Naive thymus-derived CD8-positive, alpha-beta T cell (primary cell): ENCODE measurements at regions not wholly inside any gene's neighbourhood (a gene's known extent, or its start where the extent isn't known, plus 50 kb on each side); places are given as distances from the start of the nearest gene placed in this dataset.
A peak's percentile ranks its signal among the peaks of the same experiment; 100 is the strongest.

Experiments
- ATAC-seq, 2 donors: fragments of 150-1000 bp; cut with Tn5 transposase in 1 of 2; sonication (Bioruptor Pico), chemical (Tn5 transposase) in 1 of 2; 1 replicate in 1 of 2; 2 replicates in 1 of 2; pipeline ENCODE4 v1.10.0; 2021; ENCODE audit warnings: mild to moderate bottlenecking in 2 of 2, moderate library complexity in 2 of 2
- POLR2A ChIA-PET: fragments of 350-600 bp; sonication (Branson Sonifier 250); formaldehyde crosslinking; loops from one replicate; lab custom pipeline; 2021; ENCODE audit warnings: antibody characterized with exemption; lab: Charles Lee
- DNase-seq, 10 donors: peaks; one replicate each; pipeline versions ENCODE4 v3.0.0 to v3.0.0-alpha.2; 2020 to 2022
- H3K27ac Mint-ChIP-seq, 10 donors: one replicate each; pipeline ENCODE4 v1.8.0; 2020 to 2022; ENCODE audit warnings: mild to moderate bottlenecking in 10 of 10, mixed read lengths in 10 of 10, moderate library complexity in 4 of 10, inconsistent platforms in 1 of 10
- H3K27me3 Mint-ChIP-seq, 5 donors: one replicate each; pipeline ENCODE4 v1.8.0; 2021 to 2022; ENCODE audit warnings: mixed read lengths in 5 of 5
- H3K36me3 Mint-ChIP-seq, 3 donors: one replicate each; pipeline ENCODE4 v1.8.0; 2020 to 2022; ENCODE audit warnings: mixed read lengths in 3 of 3, mild to moderate bottlenecking in 2 of 3, inconsistent platforms in 1 of 3
- H3K4me1 Mint-ChIP-seq, 4 donors: one replicate each; pipeline ENCODE4 v1.8.0; 2021 to 2022; ENCODE audit warnings: mixed read lengths in 4 of 4
- H3K4me3 Mint-ChIP-seq, 10 donors: one replicate each; pipeline ENCODE4 v1.8.0; 2020 to 2022; ENCODE audit warnings: mild to moderate bottlenecking in 10 of 10, mixed read lengths in 10 of 10, moderate library complexity in 6 of 10, inconsistent platforms in 1 of 10
- H3K9me3 Mint-ChIP-seq, 9 donors: one replicate each; pipeline ENCODE4 v1.8.0; 2020 to 2022; ENCODE audit warnings: mixed read lengths in 9 of 9, mild to moderate bottlenecking in 3 of 9, inconsistent platforms in 1 of 9, moderate library complexity in 1 of 9

DNA sequence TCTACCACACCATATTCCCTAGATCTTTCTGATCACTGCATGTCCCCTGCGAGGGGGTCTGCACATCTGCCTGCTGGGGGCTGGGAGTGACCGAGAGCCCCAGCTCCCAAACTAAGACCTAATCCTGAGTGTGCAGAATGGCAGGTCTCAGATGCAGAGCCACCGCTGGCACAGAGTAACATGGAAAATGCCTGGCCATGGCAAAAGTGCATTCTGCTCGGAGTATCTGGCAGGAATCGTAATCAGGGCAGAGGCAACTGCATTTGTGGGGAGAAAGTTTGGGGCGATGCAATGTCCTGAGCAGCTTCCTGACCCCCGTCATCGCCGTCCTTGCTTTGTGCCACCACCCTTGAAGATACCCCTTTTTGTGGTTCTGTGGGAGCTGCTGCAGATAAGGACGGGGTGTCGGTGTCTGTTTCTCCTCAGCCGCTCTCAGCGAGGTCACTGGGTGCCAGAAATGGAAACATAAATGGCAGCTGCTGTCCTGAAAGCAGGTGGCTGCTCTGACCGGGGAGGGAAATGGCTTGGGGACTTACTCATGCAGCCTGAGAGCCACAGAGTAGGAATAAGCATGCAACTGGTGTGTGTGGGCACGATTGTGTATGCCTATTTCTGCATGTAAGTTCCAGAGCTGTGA, 157.9 kb downstream of the LY86 start:
- no peaks in the 10 kb centered on the region for H3K27me3 Mint-ChIP-seq
- H3K4me1 Mint-ChIP-seq = peaks cover 0 to 14% (median 8%) of the 10 kb centered on the region in 4 donors
- no peak for DNase-seq
- no peaks in the 10 kb centered on the region for H3K36me3 Mint-ChIP-seq
- H3K27ac Mint-ChIP-seq = peak overlapping the region in 1 of 10 donors; percentile 37
- ATAC-seq = no peak
- POLR2A ChIA-PET = no interaction called here
- no peak overlapping the region for H3K4me3 Mint-ChIP-seq
- no peaks in the 10 kb centered on the region for H3K9me3 Mint-ChIP-seq

DNA sequence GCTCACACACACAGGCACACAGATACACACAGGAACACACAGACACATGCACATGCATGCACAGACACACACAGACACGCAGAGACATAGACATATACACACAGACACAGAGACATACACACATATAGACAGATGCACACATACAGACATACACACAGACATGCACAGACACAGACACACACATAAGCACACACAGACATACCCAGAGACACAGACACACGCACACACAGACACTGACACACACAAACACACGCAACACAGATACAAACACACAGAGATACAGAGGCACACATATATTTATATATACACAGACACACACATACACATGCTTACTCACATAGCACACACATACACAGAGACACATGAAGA, 158.4 kb downstream of the LY86 start:
- Mint-ChIP-seq H3K36me3 (no peaks in the 10 kb centered on the region), H3K27me3 (no peaks in the 10 kb centered on the region), H3K4me1 (peaks cover 4 to 19% (median 13%) of the 10 kb centered on the region in 4 donors), H3K4me3 (no peak overlapping the region), H3K9me3 (no peaks in the 10 kb centered on the region), H3K27ac (no peak overlapping the region)
- no peak for DNase-seq
- no peak for ATAC-seq
- POLR2A ChIA-PET = no interaction called here

GRCh38 chr6:6747371-6747770, 158.9 kb downstream of the LY86 start:
- Mint-ChIP-seq H3K36me3 (no peaks in the 10 kb centered on the region), H3K27ac (no peak overlapping the region), H3K9me3 (no peaks in the 10 kb centered on the region), H3K27me3 (no peaks in the 10 kb centered on the region), H3K4me3 (no peak overlapping the region), H3K4me1 (peaks cover 4 to 24% (median 14%) of the 10 kb centered on the region in 4 donors)
- ATAC-seq = no peak
- no peak for DNase-seq
- POLR2A ChIA-PET = no interaction called here

GRCh38 chr6:6748001-6748400, 159.5 kb downstream of the LY86 start:
- POLR2A ChIA-PET = no interaction called here
- Mint-ChIP-seq H3K4me3 (no peak overlapping the region), H3K27ac (no peak overlapping the region), H3K4me1 (peaks cover 4 to 27% (median 13%) of the 10 kb centered on the region in 4 donors), H3K27me3 (no peaks in the 10 kb centered on the region), H3K36me3 (no peaks in the 10 kb centered on the region), H3K9me3 (no peaks in the 10 kb centered on the region)
- ATAC-seq (no peak), DNase-seq (no peak)

GRCh38 chr6:6749702-6750491, 161.4 kb downstream of the LY86 start:
- POLR2A ChIA-PET = interaction anchor here (0.6 kb wide), 1 partner anchor 865 kb away, joined by 4 read pairs; no protein-coding TSS in a partner anchor
- Mint-ChIP-seq H3K27ac (peak overlapping the region in 3 of 10 donors; percentile 21 to 69 (median 61)), H3K27me3 (peaks cover 0 to 3% (median 0%) of the 10 kb centered on the region in 5 donors), H3K4me3 (peak overlapping the region in 3 of 10 donors; percentile 4 to 70 (median 39)), H3K4me1 (peaks cover 4 to 27% (median 13%) of the 10 kb centered on the region in 4 donors), H3K9me3 (no peaks in the 10 kb centered on the region), H3K36me3 (no peaks in the 10 kb centered on the region)
- DNase-seq (no peak), ATAC-seq (no peak)

DNA sequence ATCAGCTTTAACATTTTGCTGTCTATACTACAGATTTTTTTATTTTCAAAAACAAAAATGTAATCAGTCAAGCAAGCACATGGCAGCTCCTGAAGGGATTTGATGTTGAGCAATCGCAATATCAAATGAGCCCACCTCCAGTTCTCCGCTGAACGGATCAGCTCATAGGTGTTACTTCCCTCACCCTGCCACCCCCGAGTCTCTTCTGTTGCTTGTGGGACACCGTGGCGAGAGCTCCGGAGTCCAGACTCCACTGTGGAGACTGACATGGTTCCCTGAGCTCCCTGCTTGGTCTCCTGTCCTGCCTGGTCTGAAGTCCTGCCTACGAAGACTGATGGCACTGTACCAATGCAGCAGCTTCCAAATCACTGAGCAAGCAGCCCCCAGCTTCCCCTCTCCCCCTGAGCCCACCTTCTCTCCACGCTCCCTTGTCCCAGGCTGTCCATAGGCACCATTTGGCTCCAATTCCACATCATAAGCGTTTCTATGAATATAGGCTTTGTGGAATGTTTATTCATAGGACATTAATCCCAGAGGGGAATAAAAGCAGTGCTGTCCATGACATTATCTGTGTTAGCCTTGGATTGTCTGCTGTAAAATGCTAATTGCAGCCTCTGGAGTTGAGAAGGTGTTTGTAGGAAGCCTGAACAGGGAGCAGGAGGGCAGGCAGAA, 162.2 kb downstream of the LY86 start:
- POLR2A ChIA-PET = interaction anchor here (0.6 kb wide), 1 partner anchor 864 kb away, joined by 4 read pairs; no protein-coding TSS in a partner anchor
- no peak for ATAC-seq
- DNase-seq = no peak
- peak overlapping the region in 2 of 10 donors; percentile 13 to 35 for H3K27ac Mint-ChIP-seq
- H3K36me3 Mint-ChIP-seq = no peaks in the 10 kb centered on the region
- no peaks in the 10 kb centered on the region for H3K9me3 Mint-ChIP-seq
- peaks cover 0 to 3% (median 0%) of the 10 kb centered on the region in 5 donors for H3K27me3 Mint-ChIP-seq
- H3K4me3 Mint-ChIP-seq = peak overlapping the region in 1 of 10 donors; percentile 28
- peaks cover 4 to 27% (median 13%) of the 10 kb centered on the region in 4 donors for H3K4me1 Mint-ChIP-seq

GRCh38 chr6:6751266-6751596, 162.7 kb downstream of the LY86 start:
- Mint-ChIP-seq H3K9me3 (no peaks in the 10 kb centered on the region), H3K27me3 (peaks cover 0 to 4% (median 0%) of the 10 kb centered on the region in 5 donors), H3K4me3 (peak overlapping the region in 1 of 10 donors; percentile 28), H3K4me1 (peaks cover 4 to 27% (median 13%) of the 10 kb centered on the region in 4 donors), H3K27ac (peak overlapping the region in 1 of 10 donors; percentile 35), H3K36me3 (no peaks in the 10 kb centered on the region)
- ATAC-seq = no peak
- DNase-seq = no peak
- POLR2A ChIA-PET = no interaction called here

- H3K36me3 Mint-ChIP-seq = no peaks in the 10 kb centered on the region
- DNase-seq = peak in 2 of 10 donors; percentile 1 to 13
- H3K4me1 Mint-ChIP-seq = peaks cover 4 to 27% (median 13%) of the 10 kb centered on the region in 4 donors
- no peaks in the 10 kb centered on the region for H3K9me3 Mint-ChIP-seq
- peak overlapping the region in 4 of 10 donors; percentile 27 to 37 (median 33) for H3K27ac Mint-ChIP-seq
- ATAC-seq = peak in 1 of 2 donors; percentile 43
- peak overlapping the region in 7 of 10 donors; percentile 14 to 61 (median 44) for H3K4me3 Mint-ChIP-seq
- POLR2A ChIA-PET = no interaction called here
- H3K27me3 Mint-ChIP-seq = peaks cover 0 to 4% (median 0%) of the 10 kb centered on the region in 5 donors
Observed at GRCh38 chr6:6751619-6752023, 163.1 kb downstream of the LY86 start.

- Mint-ChIP-seq H3K4me3 (peak overlapping the region in 5 of 10 donors; percentile 14 to 61 (median 45)), H3K27me3 (peaks cover 0 to 4% (median 0%) of the 10 kb centered on the region in 5 donors), H3K36me3 (no peaks in the 10 kb centered on the region), H3K9me3 (no peaks in the 10 kb centered on the region), H3K4me1 (peaks cover 4 to 27% (median 13%) of the 10 kb centered on the region in 4 donors), H3K27ac (peak overlapping the region in 3 of 10 donors; percentile 27 to 37 (median 36))
- no peak for ATAC-seq
- DNase-seq = no peak
- POLR2A ChIA-PET = no interaction called here
Observed at GRCh38 chr6:6752129-6752528, 163.6 kb downstream of the LY86 start.

GRCh38 chr6:6753301-6753700, 164.8 kb downstream of the LY86 start:
- POLR2A ChIA-PET = no interaction called here

DNA sequence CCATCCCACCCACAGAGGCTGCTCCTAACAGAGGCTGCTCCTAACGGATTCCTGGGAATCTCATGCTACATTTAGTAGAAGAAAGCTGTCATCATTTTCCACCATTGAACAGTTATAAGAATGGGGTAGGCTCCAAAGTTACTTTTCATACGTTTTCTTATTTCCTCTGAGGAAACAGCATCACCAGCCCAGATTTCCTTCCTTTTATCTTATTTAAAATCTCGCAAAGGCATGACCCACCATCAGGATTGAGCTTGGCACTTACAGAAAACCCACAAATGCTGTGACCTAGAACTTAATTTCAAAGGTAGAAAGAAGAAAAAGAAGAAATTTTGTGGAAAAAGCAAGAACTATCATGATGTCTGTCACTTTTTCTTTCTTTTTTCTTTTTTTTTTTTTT, 168.0 kb downstream of the LY86 start:
- no peaks in the 10 kb centered on the region for H3K9me3 Mint-ChIP-seq
- H3K4me3 Mint-ChIP-seq = no peak overlapping the region
- no peak for DNase-seq
- no peaks in the 10 kb centered on the region for H3K36me3 Mint-ChIP-seq
- no peak for ATAC-seq
- POLR2A ChIA-PET = interaction anchor here (0.7 kb wide), 2 partner anchors 9 to 1332 kb away, joined by 3 to 5 read pairs; no protein-coding TSS in a partner anchor
- H3K27ac Mint-ChIP-seq = no peak overlapping the region
- H3K27me3 Mint-ChIP-seq = peaks cover 0 to 6% (median 0%) of the 10 kb centered on the region in 5 donors
- peaks cover 6 to 11% (median 7%) of the 10 kb centered on the region in 4 donors for H3K4me1 Mint-ChIP-seq

More at GRCh38 chr6:6753301-6753700, 164.8 kb downstream of the LY86 start:
- H3K9me3 Mint-ChIP-seq = no peaks in the 10 kb centered on the region
- H3K27me3 Mint-ChIP-seq = peaks cover 0 to 4% (median 0%) of the 10 kb centered on the region in 5 donors
- H3K27ac Mint-ChIP-seq = no peak overlapping the region
- no peaks in the 10 kb centered on the region for H3K36me3 Mint-ChIP-seq
- H3K4me3 Mint-ChIP-seq = no peak overlapping the region
- ATAC-seq (no peak), DNase-seq (no peak)
- H3K4me1 Mint-ChIP-seq = peaks cover 4 to 27% (median 13%) of the 10 kb centered on the region in 4 donors

GRCh38 chr6:6758546-6758914, 170.0 kb downstream of the LY86 start:
- ATAC-seq (no peak), DNase-seq (no peak)
- Mint-ChIP-seq H3K4me1 (peaks cover 0 to 2% (median under 1%) of the 10 kb centered on the region in 4 donors), H3K36me3 (no peaks in the 10 kb centered on the region), H3K4me3 (no peak overlapping the region), H3K27me3 (peaks cover 0 to 6% (median 0%) of the 10 kb centered on the region in 5 donors), H3K27ac (peak overlapping the region in 1 of 10 donors; percentile 62), H3K9me3 (no peaks in the 10 kb centered on the region)
- POLR2A ChIA-PET = interaction anchor here (0.6 kb wide), 1 partner anchor 1534 kb away, joined by 3 read pairs; no protein-coding TSS in a partner anchor
